Erythroblast (primary cell): ENCODE measurements at regions not wholly inside any gene's neighbourhood (a gene's known extent, or its start where the extent isn't known, plus 50 kb on each side); places are given as distances from the start of the nearest gene placed in this dataset.
"Not testable (repeated sequence)": the region's sequence is repeated elsewhere in the genome, so short reads cannot be mapped to it uniquely, and the experiment has no call there.

Source experiments
- DNase-seq, 2 experiments: peaks; one replicate each; lab custom pipeline; 2025; lab: John Stamatoyannopoulos, UW
- GATA1 ChIP-seq: IDR thresholded peaks from 2 replicates; pipeline ENCODE4 v1.6.1; 2011; ENCODE audit warnings: low read depth, mild to moderate bottlenecking, control low read depth, low read length, moderate library complexity
- POLR2A ChIP-seq: IDR thresholded peaks from 2 replicates; pipeline ENCODE4 v1.6.1; 2011; ENCODE audit warnings: mild to moderate bottlenecking, low read length

- no peak for DNase-seq
- TF ChIP-seq POLR2A (no peak), GATA1 (no peak)
Measured at GRCh38 chrX:25667681-25668080, 470.5 kb upstream of the MAGEB18 start.

- TF ChIP-seq GATA1 (no peak), POLR2A (no peak)
- DNase-seq = no peak
Measured at GRCh38 chrX:25674776-25675175, 463.4 kb upstream of the MAGEB18 start.

- TF ChIP-seq GATA1 = no peak
- DNase-seq = no peak
Measured at GRCh38 chrX:25701876-25702275, 436.3 kb upstream of the MAGEB18 start.

- no peak for DNase-seq
- TF ChIP-seq POLR2A (no peak), GATA1 (no peak)
Measured at GRCh38 chrX:25717122-25717521, 421.0 kb upstream of the MAGEB18 start.

GRCh38 chrX:25721564-25721963, 416.6 kb upstream of the MAGEB18 start:
- no peak for TF ChIP-seq POLR2A
- TF ChIP-seq GATA1 = no peak
- peak in 1 of 2 experiments; percentile 6 for DNase-seq

- TF ChIP-seq POLR2A (no peak), GATA1 (no peak)
- DNase-seq = no peak
Measured at GRCh38 chrX:25726539-25726938, 411.6 kb upstream of the MAGEB18 start.

- DNase-seq = no peak
- TF ChIP-seq POLR2A (no peak), GATA1 (no peak)
Measured at GRCh38 chrX:25733148-25733547, 405.0 kb upstream of the MAGEB18 start.

- no peak for DNase-seq
- TF ChIP-seq POLR2A (no peak), GATA1 (no peak)
Measured at GRCh38 chrX:25737540-25737939, 400.6 kb upstream of the MAGEB18 start.

- TF ChIP-seq POLR2A = no peak
- TF ChIP-seq GATA1 = no peak
Measured at GRCh38 chrX:25742334-25742733, 395.8 kb upstream of the MAGEB18 start.

GRCh38 chrX:25754399-25754798, 383.7 kb upstream of the MAGEB18 start:
- no peak for DNase-seq
- no peak for TF ChIP-seq GATA1
- TF ChIP-seq POLR2A = no peak

More at GRCh38 chrX:25742334-25742733, 395.8 kb upstream of the MAGEB18 start:
- DNase-seq = no peak

- no peak for DNase-seq
- TF ChIP-seq POLR2A (no peak), GATA1 (no peak)
Measured at GRCh38 chrX:25755194-25755593, 382.9 kb upstream of the MAGEB18 start.

- no peak for TF ChIP-seq GATA1
- no peak for TF ChIP-seq POLR2A
- DNase-seq = no peak
Measured at GRCh38 chrX:25762656-25763055, 375.5 kb upstream of the MAGEB18 start.

GRCh38 chrX:25771853-25772252, 366.3 kb upstream of the MAGEB18 start:
- not testable (repeated sequence) for DNase-seq

GRCh38 chrX:25797796-25798195, 340.3 kb upstream of the MAGEB18 start:
- DNase-seq = not testable (repeated sequence)

GRCh38 chrX:25805744-25806143, 332.4 kb upstream of the MAGEB18 start:
- TF ChIP-seq POLR2A (no peak), GATA1 (no peak)
- DNase-seq = no peak

- DNase-seq = no peak
- TF ChIP-seq POLR2A = no peak
- no peak for TF ChIP-seq GATA1
Measured at GRCh38 chrX:25807022-25807421, 331.1 kb upstream of the MAGEB18 start.
